Right lobe of liver (tissue), 6 donors: ENCODE measurements at regions not wholly inside any gene's neighbourhood (a gene's known extent, or its start where the extent isn't known, plus 50 kb on each side); places are given as distances from the start of the nearest gene placed in this dataset.
"Not testable (repeated sequence)": the region's sequence is repeated elsewhere in the genome, so short reads cannot be mapped to it uniquely, and the experiment has no call there.

Source experiments
- ATAC-seq, 4 donors: fragments of 200-7000 bp; cut with Tn5 transposase; one replicate each; pipeline ENCODE4 v1.9.1; 2020; ENCODE audit warnings: mild to moderate bottlenecking in 4 of 4, moderate library complexity in 4 of 4
- DNase-seq, 3 donors: peaks; one replicate each; pipeline ENCODE4 v3.0.0-alpha.2; 2020
- H3K27ac ChIP-seq, 3 donors: fragments of 200-600 bp; one replicate each; pipeline ENCODE4 v1.8.0; 2022
- H3K27me3 ChIP-seq, 2 donors: fragments of 200-600 bp; one replicate each; pipeline ENCODE4 v1.8.0; 2022
- H3K36me3 ChIP-seq, 4 donors: fragments of 200-600 bp; sonication (generic) in 1 of 4; one replicate each; pipeline versions ENCODE4 v1.5.1 to v1.8.0; 2017 to 2022; ENCODE audit warnings: control low read depth in 1 of 4
- H3K4me1 ChIP-seq, 4 donors: fragments of 200-600 bp; sonication (generic) in 1 of 4; one replicate each; pipeline versions ENCODE4 v1.5.1 to v1.8.0; 2017 to 2022; ENCODE audit warnings: control low read depth in 1 of 4
- H3K4me3 ChIP-seq, 3 donors: fragments of 200-600 bp; one replicate each; pipeline ENCODE4 v1.8.0; 2022
- H3K9me3 ChIP-seq, 4 donors: fragments of 200-600 bp; sonication (generic) in 1 of 4; one replicate each; pipeline versions ENCODE4 v1.5.1 to v1.8.0; 2017 to 2022; ENCODE audit warnings: control low read depth in 1 of 4
- CTCF ChIP-seq, 4 donors: fragments of 200-600 bp in 3 of 4; fragments of 450-650 bp in 1 of 4; IDR thresholded peaks; one replicate each; pipeline versions ENCODE4 v1.5.1 to v1.8.0; 2016 to 2022; ENCODE audit warnings: antibody characterized with exemption in 4 of 4, mild to moderate bottlenecking in 2 of 4
- POLR2A ChIP-seq: fragments of 450-650 bp; IDR thresholded peaks from one replicate; pipeline ENCODE4 v1.6.1; 2017; ENCODE audit warnings: antibody characterized with exemption, mild to moderate bottlenecking
- WGBS: methylation state at CpG from one replicate; pipeline ENCODE4 v1.1.6; 2018; ENCODE audit warnings: low coverage, low lambda C conversion rate; ENCODE audit not compliant: insufficient coverage; ENCODE audit errors: missing lambda C conversion rate; 5-methylcytosine and 5-hydroxymethylcytosine counted together
- intact Hi-C, 2 donors: fragments of 100-400 bp; cut with DNase I; formaldehyde crosslinking; loops; one replicate each; pipeline versions ENCODE4 v1.11.2 to v1.14.1; 2022
- donor health status: DM: no; HTN: yes; CAD: no.
- donor health status: DM: no; HTN: no; CAD: no.
- donor health status: DM: no; HTN: no; CAD: no.
- donor health status: DM: no; HTN: yes; CAD: no.
- donor health status: DM: no; HTN: yes; CAD: no.

GRCh38 chr2:147147802-147148201 is 697.0 kb upstream of the ACVR2A start:
- WGBS, result 26% methylated on average over 2 of the region's 2 CpGs
- no peak overlapping the region for H3K27ac ChIP-seq

GRCh38 chr2:147141930-147142329 is 702.9 kb upstream of the ACVR2A start:
- Histone ChIP-seq H3K4me3 (no peak overlapping the region), H3K27ac (no peak overlapping the region), H3K27me3 (no peaks in the 10 kb centered on the region), H3K4me1 (no peaks in the 10 kb centered on the region), H3K36me3 (no peaks in the 10 kb centered on the region), H3K9me3 (no peaks in the 10 kb centered on the region)
- DNase-seq (no peak), ATAC-seq (no peak)
- WGBS, result 63% methylated on average over 4 of the region's 4 CpGs
- intact Hi-C loops, result no loop called here
- TF ChIP-seq POLR2A (no peak), CTCF (IDR thresholded peaks at IDR 0.05) (peak in 1 of 4 donors; percentile 8)

More at GRCh38 chr2:147147802-147148201, 697.0 kb upstream of the ACVR2A start:
- Histone ChIP-seq H3K36me3 (no peaks in the 10 kb centered on the region), H3K9me3 (no peaks in the 10 kb centered on the region), H3K4me3 (no peak overlapping the region), H3K27me3 (no peaks in the 10 kb centered on the region), H3K4me1 (no peaks in the 10 kb centered on the region)
- intact Hi-C loops, result no loop called here
- TF ChIP-seq POLR2A (no peak), CTCF (IDR thresholded peaks at IDR 0.05) (no peak)
- ATAC-seq (no peak), DNase-seq (no peak)

- H3K27ac ChIP-seq, H3K4me1 ChIP-seq, H3K4me3 ChIP-seq, DNase-seq, H3K27me3 ChIP-seq, H3K9me3 ChIP-seq, ATAC-seq, H3K36me3 ChIP-seq, intact Hi-C loops: not testable (repeated sequence)
- WGBS, result 50% methylated on average over 2 of the region's 2 CpGs
Measured at GRCh38 chr2:147139732-147140131, 705.1 kb upstream of the ACVR2A start.

- WGBS, result 49% methylated on average over 3 of the region's 3 CpGs
- DNase-seq (no peak), ATAC-seq (no peak)
- intact Hi-C loops, result no loop called here
- H3K9me3 ChIP-seq, result no peaks in the 10 kb centered on the region
- TF ChIP-seq POLR2A, result no peak
- no peak for TF ChIP-seq CTCF (IDR thresholded peaks at IDR 0.05)
- no peaks in the 10 kb centered on the region for H3K27me3 ChIP-seq
- H3K27ac ChIP-seq, result no peak overlapping the region
- no peaks in the 10 kb centered on the region for H3K36me3 ChIP-seq
- H3K4me3 ChIP-seq, result no peak overlapping the region
- H3K4me1 ChIP-seq, result no peaks in the 10 kb centered on the region
Measured at GRCh38 chr2:147137711-147138110, 707.1 kb upstream of the ACVR2A start.

GRCh38 chr2:147135376-147135775 is 709.5 kb upstream of the ACVR2A start:
- DNase-seq, result no peak
- intact Hi-C loops, result no loop called here
- H3K27me3 ChIP-seq, result no peaks in the 10 kb centered on the region
- no peak overlapping the region for H3K27ac ChIP-seq
- no peaks in the 10 kb centered on the region for H3K4me1 ChIP-seq
- H3K36me3 ChIP-seq, result no peaks in the 10 kb centered on the region
- H3K4me3 ChIP-seq, result no peak overlapping the region
- no peaks in the 10 kb centered on the region for H3K9me3 ChIP-seq
- WGBS, result 51% methylated on average over 5 of the region's 5 CpGs
- no peak for ATAC-seq
- TF ChIP-seq POLR2A (no peak), CTCF (IDR thresholded peaks at IDR 0.05) (no peak)
